ENCODE measurements at regions not wholly inside any gene's neighbourhood (a gene's known extent, or its start where the extent isn't known, plus 50 kb on each side); places are given as distances from the start of the nearest gene placed in this dataset.

- Mint-ChIP-seq H3K27me3 (ENCODE audit: low read depth in 3 of 3) (peaks cover 0 to 1% (median 0%) of the 10 kb centered on the region in 3 donors), H3K4me1 (peaks cover 46% of the 10 kb centered on the region), H3K9me3 (peaks cover 0 to 4% (median 0%) of the 10 kb centered on the region in 7 donors), H3K4me3 (no peak overlapping the region), H3K36me3 (no peaks in the 10 kb centered on the region), H3K27ac (no peak overlapping the region)
- Histone ChIP-seq H2AFZ (ENCODE audit: insufficient read depth, low read depth, low read length, poor library complexity, severe bottlenecking) (no peak overlapping the region), H3K4me1 (ENCODE audit: control insufficient read depth in 1 of 2, insufficient read depth in 2 of 2, low read length in 2 of 2) (peaks cover 27% of the 10 kb centered on the region in 2 donors), H3K4me3 (replicated peaks in 1 of 3; ENCODE audit: low read depth in 2 of 3, low read length in 3 of 3) (no peak overlapping the region), H3K36me3 (replicated peaks in 1 of 2; ENCODE audit: control insufficient read depth in 1 of 2, insufficient read depth in 2 of 2, low read length in 2 of 2) (no peaks in the 10 kb centered on the region), H3K9ac (ENCODE audit: insufficient read depth, low read length, poor library complexity, severe bottlenecking) (no peak overlapping the region), H3K27ac (ENCODE audit: low read depth in 1 of 2, low read length in 2 of 2) (no peak overlapping the region), H3K4me2 (replicated peaks; ENCODE audit: extremely low read depth, low read length, poor library complexity, severe bottlenecking) (no peak overlapping the region), H3K9me3 (replicated peaks in 1 of 2; ENCODE audit: control insufficient read depth in 1 of 2, insufficient read depth in 1 of 2, low read length in 2 of 2) (no peaks in the 10 kb centered on the region), H4K20me1 (ENCODE audit: insufficient read depth, low read length) (no peaks in the 10 kb centered on the region), H3K79me2 (ENCODE audit: insufficient read depth, low read length) (no peaks in the 10 kb centered on the region), H3K27me3 (ENCODE audit: control insufficient read depth in 2 of 2, insufficient read depth in 2 of 2, low read length in 2 of 2) (no peaks in the 10 kb centered on the region)
- 94% methylated on average over 13 of the region's 14 CpGs for WGBS (ENCODE audit: insufficient coverage)
- no peak for TF ChIP-seq CTCF (IDR thresholded peaks at IDR 0.05)
- intact Hi-C loops (cut with micrococcal nuclease) = no loop called here
- no peak for DNase-seq
Measured at GRCh38 chr7:43791-44540, 148.4 kb upstream of the FAM20C start.

GRCh38 chr7:44541-44896 is 147.9 kb upstream of the FAM20C start:
- no peak overlapping the region for H3K4me3 ChIP-seq (replicated peaks in 1 of 3; ENCODE audit: low read depth in 2 of 3, low read length in 3 of 3)
- peaks cover 26 to 27% of the 10 kb centered on the region in 2 donors for H3K4me1 ChIP-seq (ENCODE audit: control insufficient read depth in 1 of 2, insufficient read depth in 2 of 2, low read length in 2 of 2)
- H3K36me3 ChIP-seq (replicated peaks in 1 of 2; ENCODE audit: control insufficient read depth in 1 of 2, insufficient read depth in 2 of 2, low read length in 2 of 2) = no peaks in the 10 kb centered on the region
- 90% methylated on average over 12 of the region's 12 CpGs for WGBS (ENCODE audit: insufficient coverage)
- H3K27ac ChIP-seq (ENCODE audit: low read depth in 1 of 2, low read length in 2 of 2) = no peak overlapping the region
- H3K9me3 ChIP-seq (replicated peaks in 1 of 2; ENCODE audit: control insufficient read depth in 1 of 2, insufficient read depth in 1 of 2, low read length in 2 of 2) = no peaks in the 10 kb centered on the region
- no peaks in the 10 kb centered on the region for H3K27me3 ChIP-seq (ENCODE audit: control insufficient read depth in 2 of 2, insufficient read depth in 2 of 2, low read length in 2 of 2)
- Mint-ChIP-seq H3K27ac (no peak overlapping the region), H3K27me3 (ENCODE audit: low read depth in 3 of 3) (peaks cover 0 to 1% (median 0%) of the 10 kb centered on the region in 3 donors), H3K4me3 (no peak overlapping the region), H3K9me3 (peaks cover 0 to 4% (median 0%) of the 10 kb centered on the region in 7 donors), H3K4me1 (peaks cover 46% of the 10 kb centered on the region), H3K36me3 (no peaks in the 10 kb centered on the region)
- H3K4me2 ChIP-seq (replicated peaks; ENCODE audit: extremely low read depth, low read length, poor library complexity, severe bottlenecking) = no peak overlapping the region
- no peaks in the 10 kb centered on the region for H3K79me2 ChIP-seq (ENCODE audit: insufficient read depth, low read length)
- DNase-seq = no peak
- no peak for TF ChIP-seq CTCF (IDR thresholded peaks at IDR 0.05)
- intact Hi-C loops (cut with micrococcal nuclease) = no loop called here
- no peak overlapping the region for H3K9ac ChIP-seq (ENCODE audit: insufficient read depth, low read length, poor library complexity, severe bottlenecking)
- H2AFZ ChIP-seq (ENCODE audit: insufficient read depth, low read depth, low read length, poor library complexity, severe bottlenecking) = no peak overlapping the region
- no peaks in the 10 kb centered on the region for H4K20me1 ChIP-seq (ENCODE audit: insufficient read depth, low read length)

Measured in CD14-positive monocyte (primary cell).